Fibroblast of the aortic adventitia (primary cell): ENCODE measurements at regions not wholly inside any gene's neighbourhood (a gene's known extent, or its start where the extent isn't known, plus 50 kb on each side); places are given as distances from the start of the nearest gene placed in this dataset.

Experiments used
- DNase-seq: peaks from one replicate; pipeline ENCODE4 v3.0.0-alpha.2; 2010; ENCODE audit warnings: low read depth
- H3K4me3 ChIP-seq: 2 replicates; pipeline ENCODE4 v1.5.1; 2011; ENCODE audit warnings: low read depth, mild to moderate bottlenecking, control low read depth, low read length, moderate library complexity
- TF ChIP-seq, protein P1 (sequence below): IDR thresholded peaks from 2 replicates; pipeline ENCODE4 v1.5.1; 2011; ENCODE audit warnings: mild to moderate bottlenecking, low read length, control low read depth, inconsistent platforms; ENCODE audit not compliant: insufficient read depth

DNA sequence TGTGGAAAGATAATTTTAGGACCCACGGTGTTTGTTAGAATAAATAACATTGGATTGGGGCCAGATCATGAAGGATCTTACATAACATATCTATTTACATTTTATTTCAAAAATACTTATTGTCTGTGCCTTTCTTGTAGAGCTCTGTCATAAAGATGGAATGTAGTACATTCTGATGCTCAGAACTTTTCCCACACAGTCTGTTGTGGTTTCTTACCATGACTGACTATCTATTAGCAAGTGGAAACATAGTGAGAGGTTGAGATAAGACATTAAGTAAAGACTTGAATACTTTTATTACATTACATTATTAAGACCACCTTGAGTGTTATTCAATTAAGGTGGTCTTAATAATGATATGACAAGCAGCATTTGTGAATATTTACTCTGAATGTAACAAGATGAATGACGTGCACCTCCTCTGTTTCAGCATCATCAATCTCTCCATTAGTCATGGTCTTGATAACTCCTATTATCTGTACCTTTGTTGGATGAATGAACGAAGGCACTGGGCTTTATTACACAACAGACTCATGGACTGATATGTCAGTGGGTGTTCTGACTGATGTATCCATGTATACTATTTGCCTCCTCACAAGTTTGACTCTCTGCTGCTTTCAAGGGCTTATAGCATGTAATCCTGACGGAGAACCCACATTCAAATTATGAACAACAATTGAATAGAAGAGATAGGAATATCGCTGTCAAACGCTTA is 883.0 kb upstream of the FLRT2 start:
- TF ChIP-seq, protein P1, sequence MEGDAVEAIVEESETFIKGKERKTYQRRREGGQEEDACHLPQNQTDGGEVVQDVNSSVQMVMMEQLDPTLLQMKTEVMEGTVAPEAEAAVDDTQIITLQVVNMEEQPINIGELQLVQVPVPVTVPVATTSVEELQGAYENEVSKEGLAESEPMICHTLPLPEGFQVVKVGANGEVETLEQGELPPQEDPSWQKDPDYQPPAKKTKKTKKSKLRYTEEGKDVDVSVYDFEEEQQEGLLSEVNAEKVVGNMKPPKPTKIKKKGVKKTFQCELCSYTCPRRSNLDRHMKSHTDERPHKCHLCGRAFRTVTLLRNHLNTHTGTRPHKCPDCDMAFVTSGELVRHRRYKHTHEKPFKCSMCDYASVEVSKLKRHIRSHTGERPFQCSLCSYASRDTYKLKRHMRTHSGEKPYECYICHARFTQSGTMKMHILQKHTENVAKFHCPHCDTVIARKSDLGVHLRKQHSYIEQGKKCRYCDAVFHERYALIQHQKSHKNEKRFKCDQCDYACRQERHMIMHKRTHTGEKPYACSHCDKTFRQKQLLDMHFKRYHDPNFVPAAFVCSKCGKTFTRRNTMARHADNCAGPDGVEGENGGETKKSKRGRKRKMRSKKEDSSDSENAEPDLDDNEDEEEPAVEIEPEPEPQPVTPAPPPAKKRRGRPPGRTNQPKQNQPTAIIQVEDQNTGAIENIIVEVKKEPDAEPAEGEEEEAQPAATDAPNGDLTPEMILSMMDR, result no peak
- DNase-seq, result no peak
- H3K4me3 ChIP-seq, result no peak overlapping the region

DNA sequence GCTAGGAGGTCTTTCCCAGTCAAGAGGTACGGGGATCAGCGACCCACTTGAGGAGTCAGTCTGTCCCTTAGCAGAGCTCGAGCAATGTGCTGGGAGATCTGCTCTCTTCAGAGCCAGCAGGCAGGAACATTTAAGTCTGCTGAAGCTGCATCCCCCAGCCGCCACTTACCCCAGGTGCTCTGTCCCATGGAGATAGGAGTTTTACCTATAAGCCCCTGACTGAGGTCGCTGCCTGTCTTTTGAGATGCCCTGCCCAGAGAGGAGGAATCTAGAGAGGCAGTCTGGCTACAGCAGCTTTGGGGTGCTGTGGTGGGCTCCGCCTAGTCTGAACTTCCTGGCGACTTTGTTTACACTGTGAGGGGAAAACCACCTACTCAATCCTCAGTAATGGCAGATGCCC is 874.9 kb upstream of the FLRT2 start:
- DNase-seq, result no peak
- no peak overlapping the region for H3K4me3 ChIP-seq
- TF ChIP-seq, protein P1, result no peak

DNA sequence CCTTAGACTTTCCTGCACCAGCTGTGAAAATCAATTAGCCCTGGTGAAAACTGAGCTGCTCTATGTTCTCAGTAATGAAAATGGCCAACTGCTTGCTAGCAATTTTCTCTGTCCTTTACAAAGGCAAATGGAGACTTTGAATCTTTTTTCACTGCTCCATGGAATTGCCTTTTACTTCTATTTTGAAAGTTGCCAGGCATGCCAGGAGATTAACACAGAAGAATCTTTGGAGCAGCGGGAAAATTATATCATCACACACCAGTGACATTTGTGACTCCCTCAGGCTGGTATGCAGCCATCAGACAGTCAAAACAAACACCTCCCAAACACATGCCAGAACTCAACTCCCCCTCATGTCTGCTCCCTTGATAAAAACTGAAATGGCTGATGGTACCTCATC is 872.0 kb upstream of the FLRT2 start:
- H3K4me3 ChIP-seq, result no peak overlapping the region
- TF ChIP-seq, protein P1, result no peak
- no peak for DNase-seq

DNA sequence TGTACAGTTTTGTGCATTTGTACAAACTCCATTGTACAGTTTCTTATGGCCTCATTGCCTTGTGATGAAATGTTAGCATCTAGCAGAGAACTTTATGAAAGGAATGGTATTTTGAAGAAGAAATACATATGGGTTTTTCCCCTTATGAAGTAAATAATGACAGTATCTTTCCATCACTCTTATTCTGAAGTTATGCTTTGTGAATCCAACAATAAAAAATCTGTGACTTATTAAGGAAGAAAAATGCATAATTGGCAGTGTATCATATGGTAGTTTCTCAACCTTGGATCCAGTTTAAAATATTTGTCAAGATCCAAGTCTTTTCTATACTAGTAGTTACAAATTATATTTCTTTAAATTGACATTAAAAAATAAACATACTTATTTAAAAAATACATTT is 859.1 kb upstream of the FLRT2 start:
- no peak overlapping the region for H3K4me3 ChIP-seq
- TF ChIP-seq, protein P1, result no peak
- no peak for DNase-seq

DNA sequence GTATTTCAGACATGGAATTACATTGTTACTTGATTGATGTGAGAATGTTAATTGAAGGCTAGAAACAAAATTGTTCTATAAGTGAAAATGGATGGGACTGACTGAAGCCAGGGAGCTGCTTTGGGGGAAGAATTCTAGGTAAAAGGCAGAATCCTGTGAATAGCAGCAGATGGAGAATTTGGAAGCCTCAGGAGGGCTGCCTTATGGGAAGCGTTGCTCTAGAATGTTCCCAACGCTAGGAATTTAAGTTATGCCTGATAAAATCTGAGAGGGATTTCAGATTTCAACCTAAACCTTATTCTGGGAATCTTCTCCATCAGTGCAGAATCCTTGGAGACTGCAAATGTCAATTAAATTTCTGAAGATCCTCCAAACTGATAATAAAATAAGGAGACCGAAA is 858.2 kb upstream of the FLRT2 start:
- no peak overlapping the region for H3K4me3 ChIP-seq
- no peak for DNase-seq
- TF ChIP-seq, protein P1, result no peak

DNA sequence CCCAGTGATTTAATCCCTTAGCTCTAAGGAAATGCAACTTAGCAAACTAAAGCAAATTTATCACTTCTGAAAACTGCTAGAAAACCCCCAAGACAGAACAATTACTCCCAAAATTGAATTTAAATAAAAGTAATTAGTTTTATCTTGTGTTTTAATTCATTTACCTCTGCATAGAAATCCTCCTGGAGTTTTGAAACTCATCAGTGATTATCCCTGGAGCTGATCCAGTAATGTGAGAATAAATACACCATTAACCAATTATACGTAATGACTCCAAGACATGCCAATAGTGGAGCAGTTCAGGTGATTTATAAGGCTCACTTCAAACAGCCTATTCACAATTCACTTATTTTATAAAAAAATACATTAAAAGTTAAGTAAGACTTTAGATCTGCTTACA is 855.3 kb upstream of the FLRT2 start:
- TF ChIP-seq, protein P1, result no peak
- DNase-seq, result no peak
- H3K4me3 ChIP-seq, result no peak overlapping the region

DNA sequence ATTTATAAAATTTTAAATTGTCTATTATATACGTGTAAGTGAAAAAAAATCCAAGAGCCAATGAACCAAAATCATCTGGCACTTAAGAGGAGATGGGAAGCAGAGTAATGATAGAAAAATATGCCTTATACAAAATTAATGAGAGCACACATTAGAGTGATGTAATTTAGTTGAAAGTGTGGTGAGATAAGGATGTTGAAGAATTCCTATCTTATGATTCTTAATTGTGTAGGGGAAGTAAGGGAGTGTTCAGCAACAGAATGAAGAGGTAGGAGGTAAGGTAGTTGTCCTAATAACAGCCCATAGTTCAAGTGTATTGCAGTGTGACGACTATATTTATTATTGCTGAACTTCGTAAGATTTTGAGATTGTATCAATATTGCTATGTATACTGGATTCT is 843.4 kb upstream of the FLRT2 start:
- TF ChIP-seq, protein P1, result no peak
- DNase-seq, result no peak
- H3K4me3 ChIP-seq, result no peak overlapping the region
